ENCODE measurements at regions not wholly inside any gene's neighbourhood (a gene's known extent, or its start where the extent isn't known, plus 50 kb on each side); places are given as distances from the start of the nearest gene placed in this dataset.

DNA sequence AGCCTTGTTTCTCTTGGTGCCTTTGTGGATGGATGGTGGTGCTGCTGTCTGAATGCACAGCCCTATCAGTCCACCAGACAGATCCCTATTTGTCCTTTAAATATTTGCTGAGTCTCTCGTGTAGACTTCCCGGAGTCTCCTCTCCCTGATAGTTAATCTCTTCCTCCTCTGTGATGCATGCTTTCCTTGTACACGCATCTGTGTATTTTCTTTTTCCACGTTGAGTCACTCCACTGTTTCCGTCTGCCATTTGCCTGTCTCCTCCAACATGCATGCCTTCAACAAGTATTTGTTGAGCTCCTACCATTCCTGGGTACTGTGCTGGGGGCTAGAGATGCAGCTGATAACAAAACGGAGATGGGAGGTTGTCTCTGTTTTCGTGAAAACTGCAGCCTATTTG lies 282.6 kb downstream of the HAPSTR1 start:
- Histone ChIP-seq H3K4me1 (ENCODE audit: control insufficient read depth, insufficient read depth, low read length) (0 out of 2 replicates have a peak, but pooled peaks cover 7% of the 10 kb centered on the region), H3K9me3 (ENCODE audit: control insufficient read depth, insufficient read depth, low read length) (no peaks in the 10 kb centered on the region), H3K9ac (ENCODE audit: low read depth, low read length) (no peak overlapping the region), H3K27me3 (ENCODE audit: control insufficient read depth, insufficient read depth, low read length) (no peaks in the 10 kb centered on the region), H3K36me3 (ENCODE audit: control insufficient read depth, insufficient read depth, low read length) (no peaks in the 10 kb centered on the region), H3K4me3 (ENCODE audit: low read depth, low read length) (no peak overlapping the region), H3K27ac (ENCODE audit: low read depth, low read length) (no peak overlapping the region)

DNA sequence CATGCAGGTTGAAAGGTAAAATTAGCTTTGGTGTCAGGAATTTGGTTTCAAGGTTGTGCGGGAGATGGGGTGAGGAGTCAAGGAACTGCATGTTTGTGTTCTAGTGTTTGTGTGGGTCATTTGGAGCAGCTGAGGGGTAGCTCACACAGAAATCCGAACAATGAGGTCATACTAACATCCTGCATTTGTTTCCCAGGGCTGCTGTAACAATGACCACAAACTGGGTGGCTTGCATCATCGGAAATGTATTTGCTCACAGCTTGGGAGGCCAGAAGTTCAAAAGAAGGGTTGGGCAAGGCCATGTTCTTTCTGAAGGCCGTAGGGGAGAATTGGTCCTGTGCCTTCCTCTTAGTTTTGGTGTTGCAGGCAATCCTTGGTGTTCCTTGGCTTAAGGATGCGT lies 287.4 kb downstream of the HAPSTR1 start:
- Histone ChIP-seq H3K4me3 (ENCODE audit: low read depth, low read length) (no peak overlapping the region), H3K9me3 (ENCODE audit: control insufficient read depth, insufficient read depth, low read length) (no peaks in the 10 kb centered on the region), H3K4me1 (ENCODE audit: control insufficient read depth, insufficient read depth, low read length) (no peaks in the 10 kb centered on the region), H3K9ac (ENCODE audit: low read depth, low read length) (no peak overlapping the region), H3K36me3 (ENCODE audit: control insufficient read depth, insufficient read depth, low read length) (no peaks in the 10 kb centered on the region), H3K27ac (ENCODE audit: low read depth, low read length) (no peak overlapping the region), H3K27me3 (ENCODE audit: control insufficient read depth, insufficient read depth, low read length) (no peaks in the 10 kb centered on the region)

DNA sequence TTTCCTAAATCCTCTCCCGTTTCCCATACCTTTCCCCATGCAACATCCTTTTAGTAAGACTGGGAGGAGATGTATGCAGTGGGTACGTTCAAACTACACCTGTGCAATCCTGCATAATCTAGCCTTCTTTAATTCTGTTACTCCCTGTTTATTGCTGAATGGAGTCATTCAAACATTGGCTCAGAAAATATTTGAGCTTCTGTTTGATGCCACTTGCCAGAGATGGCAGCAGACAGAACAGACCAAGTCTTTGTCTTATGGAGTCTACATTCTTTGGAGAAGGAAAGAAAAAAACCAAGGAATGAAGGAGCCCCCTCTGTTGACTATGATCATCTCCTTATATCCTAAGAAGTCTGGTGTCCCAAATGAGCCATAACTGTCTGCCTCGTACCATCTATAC lies 288.8 kb downstream of the HAPSTR1 start:
- Histone ChIP-seq H3K27me3 (ENCODE audit: control insufficient read depth, insufficient read depth, low read length) (no peaks in the 10 kb centered on the region), H3K4me1 (ENCODE audit: control insufficient read depth, insufficient read depth, low read length) (no peaks in the 10 kb centered on the region), H3K9me3 (ENCODE audit: control insufficient read depth, insufficient read depth, low read length) (no peaks in the 10 kb centered on the region), H3K4me3 (ENCODE audit: low read depth, low read length) (no peak overlapping the region), H3K27ac (ENCODE audit: low read depth, low read length) (no peak overlapping the region), H3K36me3 (ENCODE audit: control insufficient read depth, insufficient read depth, low read length) (no peaks in the 10 kb centered on the region), H3K9ac (ENCODE audit: low read depth, low read length) (no peak overlapping the region)

DNA sequence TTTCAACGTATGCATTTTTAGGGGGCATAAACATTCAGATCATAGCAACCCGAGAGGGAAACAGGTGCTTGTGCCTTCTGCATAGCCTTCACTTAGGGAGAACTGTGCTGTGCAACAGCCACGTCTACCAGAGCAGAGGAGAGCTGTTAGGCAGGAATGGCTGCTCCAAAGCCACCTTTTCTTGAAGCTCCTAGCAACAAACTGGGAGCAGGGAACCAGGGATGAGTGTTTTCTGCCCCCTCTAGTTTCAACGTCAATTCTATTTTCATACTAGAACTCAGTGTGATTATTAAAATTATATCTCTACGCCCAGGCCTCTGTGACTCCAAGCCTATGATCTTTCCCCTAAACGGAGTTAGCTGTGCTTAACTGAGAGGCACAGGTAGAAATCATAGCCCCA lies 290.0 kb downstream of the HAPSTR1 start:
- Histone ChIP-seq H3K27ac (ENCODE audit: low read depth, low read length) (no peak overlapping the region), H3K4me1 (ENCODE audit: control insufficient read depth, insufficient read depth, low read length) (no peaks in the 10 kb centered on the region), H3K9ac (ENCODE audit: low read depth, low read length) (no peak overlapping the region), H3K9me3 (ENCODE audit: control insufficient read depth, insufficient read depth, low read length) (no peaks in the 10 kb centered on the region), H3K36me3 (ENCODE audit: control insufficient read depth, insufficient read depth, low read length) (no peaks in the 10 kb centered on the region), H3K4me3 (ENCODE audit: low read depth, low read length) (no peak overlapping the region), H3K27me3 (ENCODE audit: control insufficient read depth, insufficient read depth, low read length) (no peaks in the 10 kb centered on the region)

DNA sequence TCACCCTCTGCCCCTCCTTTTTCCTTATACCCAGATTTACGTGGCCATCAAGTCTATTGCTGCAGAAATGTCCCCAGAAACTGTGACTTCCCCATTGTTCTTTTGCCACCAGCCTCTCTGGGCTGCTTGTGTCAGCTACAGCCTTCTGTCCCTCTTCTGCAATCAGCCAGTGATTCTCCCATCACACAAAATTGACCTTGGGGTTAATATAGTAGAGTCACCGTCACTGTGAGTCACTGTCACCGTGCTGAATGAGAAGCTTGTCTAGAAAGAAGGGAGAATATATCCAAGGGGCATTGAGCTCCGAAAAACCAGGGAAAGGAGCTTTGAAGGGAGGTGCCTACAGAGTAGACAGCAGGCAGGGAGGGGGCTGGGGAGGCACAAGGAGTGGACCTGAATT lies 290.5 kb downstream of the HAPSTR1 start:
- no peaks in the 10 kb centered on the region for H3K9me3 ChIP-seq (ENCODE audit: control insufficient read depth, insufficient read depth, low read length)
- H3K27me3 ChIP-seq (ENCODE audit: control insufficient read depth, insufficient read depth, low read length): no peaks in the 10 kb centered on the region
- H3K4me1 ChIP-seq (ENCODE audit: control insufficient read depth, insufficient read depth, low read length): no peaks in the 10 kb centered on the region
- H3K4me3 ChIP-seq (ENCODE audit: low read depth, low read length): no peak overlapping the region
- H3K36me3 ChIP-seq (ENCODE audit: control insufficient read depth, insufficient read depth, low read length): no peaks in the 10 kb centered on the region
- no peak overlapping the region for H3K27ac ChIP-seq (ENCODE audit: low read depth, low read length)
- H3K9ac ChIP-seq (ENCODE audit: low read depth, low read length): no peak overlapping the region

DNA sequence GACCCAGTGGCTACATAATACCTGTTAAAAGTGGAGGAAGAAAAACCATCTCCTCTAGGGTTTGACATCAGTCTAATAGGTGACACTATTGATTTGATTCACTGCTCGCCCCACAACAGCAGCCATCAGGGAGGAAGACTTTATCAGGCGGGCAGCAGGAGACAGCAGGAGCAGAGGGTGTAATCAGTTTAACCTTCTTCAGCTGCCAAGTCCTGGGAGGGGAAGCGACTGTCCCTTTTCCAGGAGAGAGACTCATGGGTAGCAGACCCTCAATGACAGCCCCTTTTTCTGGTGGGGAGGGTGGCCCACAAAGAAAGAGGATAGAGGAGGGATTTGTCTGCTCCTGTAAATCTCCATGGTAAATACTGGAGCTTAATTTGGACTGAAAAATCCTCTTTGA lies 291.8 kb downstream of the HAPSTR1 start:
- Histone ChIP-seq H3K9ac (ENCODE audit: low read depth, low read length) (no peak overlapping the region), H3K4me3 (ENCODE audit: low read depth, low read length) (no peak overlapping the region), H3K27me3 (ENCODE audit: control insufficient read depth, insufficient read depth, low read length) (no peaks in the 10 kb centered on the region), H3K27ac (ENCODE audit: low read depth, low read length) (no peak overlapping the region), H3K9me3 (ENCODE audit: control insufficient read depth, insufficient read depth, low read length) (no peaks in the 10 kb centered on the region), H3K4me1 (ENCODE audit: control insufficient read depth, insufficient read depth, low read length) (no peaks in the 10 kb centered on the region), H3K36me3 (ENCODE audit: control insufficient read depth, insufficient read depth, low read length) (no peaks in the 10 kb centered on the region)

DNA sequence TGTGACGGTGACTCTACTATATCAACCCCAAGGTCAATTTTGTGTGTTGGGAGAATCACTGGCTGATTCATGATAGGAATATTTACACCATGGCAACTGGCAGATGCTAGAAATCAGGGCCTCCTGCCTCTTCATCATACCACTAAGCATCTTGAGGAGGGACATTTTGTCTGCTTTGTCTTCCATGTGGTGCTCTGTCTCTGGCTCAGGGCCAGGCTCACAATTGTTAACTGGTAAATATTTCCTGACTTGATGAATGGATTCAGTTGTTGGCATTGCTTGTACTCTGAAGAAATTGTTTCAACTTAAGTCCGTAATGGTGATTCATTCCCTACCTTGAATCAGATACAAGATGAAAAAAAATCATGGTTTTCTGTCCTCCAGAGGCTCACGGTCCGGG lies 292.7 kb downstream of the HAPSTR1 start:
- no peaks in the 10 kb centered on the region for H3K36me3 ChIP-seq (ENCODE audit: control insufficient read depth, insufficient read depth, low read length)
- H3K9me3 ChIP-seq (ENCODE audit: control insufficient read depth, insufficient read depth, low read length): 0 out of 2 replicates have a peak, but pooled peaks cover 3% of the 10 kb centered on the region
- H3K9ac ChIP-seq (ENCODE audit: low read depth, low read length): no peak overlapping the region
- H3K27me3 ChIP-seq (ENCODE audit: control insufficient read depth, insufficient read depth, low read length): no peaks in the 10 kb centered on the region
- no peak overlapping the region for H3K27ac ChIP-seq (ENCODE audit: low read depth, low read length)
- H3K4me1 ChIP-seq (ENCODE audit: control insufficient read depth, insufficient read depth, low read length): no peaks in the 10 kb centered on the region
- H3K4me3 ChIP-seq (ENCODE audit: low read depth, low read length): no peak overlapping the region

DNA sequence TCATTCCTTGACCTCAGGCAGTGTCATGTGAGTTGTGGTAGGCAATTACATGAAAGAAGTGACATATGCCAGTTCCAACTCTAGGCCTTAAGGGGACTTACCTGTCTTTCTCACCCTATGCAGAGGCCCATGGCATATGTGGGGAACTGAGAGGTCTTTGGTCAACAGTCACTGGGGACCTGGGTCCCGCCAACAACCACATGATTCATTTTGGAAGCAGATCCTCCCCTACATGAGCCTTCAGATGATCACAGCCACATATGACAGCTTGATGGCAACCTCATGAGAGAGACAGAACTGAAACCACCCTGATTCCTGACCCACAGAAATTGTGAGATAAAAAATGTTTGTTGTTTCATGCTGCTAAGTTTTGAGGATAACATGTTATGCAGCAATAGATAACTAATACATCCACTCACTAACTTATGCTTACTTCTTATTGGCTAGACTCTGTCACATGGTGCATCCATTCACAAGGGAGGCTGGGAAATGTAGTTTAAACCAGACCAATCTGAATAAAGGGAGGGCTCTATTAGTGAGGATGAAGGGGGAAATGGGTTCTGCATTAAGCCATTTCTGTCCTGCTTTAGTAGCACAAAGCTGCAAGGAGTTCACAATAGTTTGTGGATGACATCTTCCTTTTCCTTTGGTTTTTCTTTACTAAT lies 298.2 kb downstream of the HAPSTR1 start:
- H3K4me3 ChIP-seq (ENCODE audit: low read depth, low read length): no peak overlapping the region
- no peaks in the 10 kb centered on the region for H3K4me1 ChIP-seq (ENCODE audit: control insufficient read depth, insufficient read depth, low read length)

DNA sequence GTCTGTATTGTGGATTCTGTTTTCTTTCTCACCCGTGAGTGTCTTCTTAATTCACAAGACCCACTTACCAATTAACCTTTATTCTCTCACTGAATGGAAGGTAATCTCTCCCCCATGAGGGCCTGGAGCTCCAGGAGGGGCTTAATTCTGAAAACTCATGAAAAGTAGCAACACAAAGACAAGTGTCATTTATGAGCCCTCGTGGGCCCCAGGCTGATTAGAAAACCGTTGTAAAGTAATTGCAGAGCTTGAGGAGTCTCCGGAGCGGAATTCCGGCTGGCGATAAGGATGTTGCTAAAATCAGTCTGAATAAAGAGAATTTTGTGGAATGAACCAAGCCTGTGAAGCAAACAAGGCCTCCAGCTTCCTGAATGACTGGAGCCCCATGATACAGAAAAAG lies 301.5 kb downstream of the HAPSTR1 start:
- Histone ChIP-seq H3K36me3 (ENCODE audit: control insufficient read depth, insufficient read depth, low read length) (no peaks in the 10 kb centered on the region), H3K9me3 (ENCODE audit: control insufficient read depth, insufficient read depth, low read length) (0 out of 2 replicates have a peak, but pooled peaks cover 10% of the 10 kb centered on the region), H3K27me3 (ENCODE audit: control insufficient read depth, insufficient read depth, low read length) (no peaks in the 10 kb centered on the region), H3K9ac (ENCODE audit: low read depth, low read length) (no peak overlapping the region), H3K4me1 (ENCODE audit: control insufficient read depth, insufficient read depth, low read length) (no peaks in the 10 kb centered on the region), H3K4me3 (ENCODE audit: low read depth, low read length) (no peak overlapping the region), H3K27ac (ENCODE audit: low read depth, low read length) (no peak overlapping the region)

More for the DNA sequence above, 298.2 kb downstream of the HAPSTR1 start:
- Histone ChIP-seq H3K27ac (ENCODE audit: low read depth, low read length) (no peak overlapping the region), H3K9me3 (ENCODE audit: control insufficient read depth, insufficient read depth, low read length) (0 out of 2 replicates have a peak, but pooled peaks cover 10% of the 10 kb centered on the region), H3K27me3 (ENCODE audit: control insufficient read depth, insufficient read depth, low read length) (no peaks in the 10 kb centered on the region), H3K9ac (ENCODE audit: low read depth, low read length) (no peak overlapping the region), H3K36me3 (ENCODE audit: control insufficient read depth, insufficient read depth, low read length) (no peaks in the 10 kb centered on the region)

DNA sequence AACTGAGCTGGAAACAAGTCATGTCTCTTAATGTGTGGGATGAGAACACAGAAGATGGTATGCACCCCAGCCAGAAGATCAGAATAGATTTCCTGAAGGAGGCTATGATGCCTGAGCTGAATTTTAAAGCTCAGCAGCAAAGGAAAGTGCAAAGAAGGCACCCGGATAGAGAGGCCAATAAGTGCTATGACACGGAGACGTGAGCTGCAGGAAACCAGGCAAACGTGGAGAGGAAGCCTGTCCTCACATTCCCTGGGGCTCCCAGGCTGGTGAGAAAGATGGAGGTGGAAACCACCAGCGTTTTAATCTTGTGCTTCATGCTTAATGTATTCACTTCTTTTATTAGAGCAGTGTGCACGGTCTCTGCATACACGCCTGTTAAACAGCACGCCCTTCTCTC lies 302.1 kb downstream of the HAPSTR1 start:
- Histone ChIP-seq H3K4me1 (ENCODE audit: control insufficient read depth, insufficient read depth, low read length) (no peaks in the 10 kb centered on the region), H3K27me3 (ENCODE audit: control insufficient read depth, insufficient read depth, low read length) (no peaks in the 10 kb centered on the region), H3K36me3 (ENCODE audit: control insufficient read depth, insufficient read depth, low read length) (no peaks in the 10 kb centered on the region), H3K4me3 (ENCODE audit: low read depth, low read length) (no peak overlapping the region), H3K9me3 (ENCODE audit: control insufficient read depth, insufficient read depth, low read length) (0 out of 2 replicates have a peak, but pooled peaks cover 10% of the 10 kb centered on the region), H3K27ac (ENCODE audit: low read depth, low read length) (no peak overlapping the region), H3K9ac (ENCODE audit: low read depth, low read length) (no peak overlapping the region)

DNA sequence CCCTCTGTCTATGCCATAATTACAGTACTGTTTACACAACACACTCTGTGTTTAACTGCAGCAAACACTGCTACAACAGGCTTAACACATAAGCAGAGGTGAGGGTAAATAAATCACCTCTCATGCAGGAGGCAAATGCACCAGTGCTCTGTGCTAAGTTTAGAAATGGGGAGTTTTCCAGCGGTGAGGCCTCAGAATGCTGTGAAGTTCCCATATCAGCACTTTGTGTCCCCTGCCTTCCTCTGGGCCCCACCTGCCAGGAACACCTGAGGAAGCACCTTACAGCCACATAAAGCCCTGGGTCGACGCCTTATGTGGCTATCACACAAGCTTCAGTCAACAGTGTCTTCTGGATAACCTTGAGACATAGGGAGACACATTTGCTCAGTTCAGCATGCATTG lies 304.5 kb downstream of the HAPSTR1 start:
- Histone ChIP-seq H3K36me3 (ENCODE audit: control insufficient read depth, insufficient read depth, low read length) (no peaks in the 10 kb centered on the region), H3K4me3 (ENCODE audit: low read depth, low read length) (no peak overlapping the region), H3K9me3 (ENCODE audit: control insufficient read depth, insufficient read depth, low read length) (no peaks in the 10 kb centered on the region), H3K27ac (ENCODE audit: low read depth, low read length) (no peak overlapping the region), H3K27me3 (ENCODE audit: control insufficient read depth, insufficient read depth, low read length) (no peaks in the 10 kb centered on the region), H3K4me1 (ENCODE audit: control insufficient read depth, insufficient read depth, low read length) (no peaks in the 10 kb centered on the region), H3K9ac (ENCODE audit: low read depth, low read length) (no peak overlapping the region)
